H9 (cell line): ENCODE measurements at regions not wholly inside any gene's neighbourhood (a gene's known extent, or its start where the extent isn't known, plus 50 kb on each side); places are given as distances from the start of the nearest gene placed in this dataset.

Source experiments
- DNase-seq: peaks from one replicate; pipeline ENCODE4 v3.0.0-alpha.2; 2017
- H2AFZ ChIP-seq: one replicate; pipeline ENCODE4 v1.6.1; 2013; ENCODE audit warnings: mild to moderate bottlenecking, low read length, control low read depth, moderate library complexity
- H2AK5ac ChIP-seq: 2 replicates; pipeline ENCODE4 v1.6.1; 2013; ENCODE audit warnings: low read length, control low read depth, mixed read lengths; ENCODE audit not compliant: insufficient read length
- H2BK120ac ChIP-seq: one replicate; pipeline ENCODE4 v1.6.1; 2013; ENCODE audit warnings: low read depth, mild to moderate bottlenecking, low read length, control low read depth, inconsistent platforms; ENCODE audit not compliant: poor library complexity, severe bottlenecking
- H2BK12ac ChIP-seq: 2 replicates; pipeline ENCODE4 v1.6.1; 2013; ENCODE audit warnings: low read length, control low read depth, mixed read lengths, low read depth; ENCODE audit not compliant: insufficient read length
- H2BK15ac ChIP-seq: 2 replicates; pipeline ENCODE4 v1.6.1; 2013; ENCODE audit warnings: low read depth, low read length, control low read depth
- H2BK20ac ChIP-seq: one replicate; pipeline ENCODE4 v1.6.1; 2013; ENCODE audit warnings: low read depth, mild to moderate bottlenecking, low read length, control low read depth, inconsistent platforms; ENCODE audit not compliant: poor library complexity, severe bottlenecking
- H2BK5ac ChIP-seq: 2 replicates; pipeline ENCODE4 v1.6.1; 2013; ENCODE audit warnings: low read length, control low read depth, mixed read lengths; ENCODE audit not compliant: insufficient read length
- H3K14ac ChIP-seq: 2 replicates; pipeline ENCODE4 v1.6.1; 2013; ENCODE audit warnings: low read length, control low read depth; ENCODE audit not compliant: insufficient read depth
- H3K18ac ChIP-seq: 2 replicates; pipeline ENCODE4 v1.6.1; 2013; ENCODE audit warnings: low read depth, mild to moderate bottlenecking, mixed read lengths, low read length, control low read depth; ENCODE audit not compliant: insufficient read length
- H3K23ac ChIP-seq: 2 replicates; pipeline ENCODE4 v1.6.1; 2013; ENCODE audit warnings: low read length, control low read depth, mixed read lengths, low read depth; ENCODE audit not compliant: insufficient read length
- H3K23me2 ChIP-seq: 2 replicates; pipeline ENCODE4 v1.6.1; 2013; ENCODE audit warnings: low read depth, mild to moderate bottlenecking, mixed read lengths, low read length, control low read depth; ENCODE audit not compliant: insufficient read length, poor library complexity, severe bottlenecking
- H3K27ac ChIP-seq: 2 replicates; pipeline ENCODE4 v1.5.1; 2013; ENCODE audit warnings: low read length, control low read depth, mixed read lengths, low read depth; ENCODE audit not compliant: insufficient read length
- H3K27me3 ChIP-seq: 2 replicates; pipeline ENCODE4 v1.6.1; 2013; ENCODE audit warnings: low read length, control low read depth, inconsistent platforms; ENCODE audit not compliant: insufficient read depth
- H3K4ac ChIP-seq: 2 replicates; pipeline ENCODE4 v1.6.1; 2013; ENCODE audit warnings: low read depth, mild to moderate bottlenecking, control low read depth, inconsistent platforms, low read length, moderate library complexity
- H3K4me1 ChIP-seq: 2 replicates; pipeline ENCODE4 v1.6.1; 2013; ENCODE audit warnings: low read length, control low read depth, inconsistent platforms; ENCODE audit not compliant: insufficient read depth
- H3K4me2 ChIP-seq: 2 replicates; pipeline ENCODE4 v1.6.1; 2013; ENCODE audit warnings: low read length, control low read depth, mixed read lengths; ENCODE audit not compliant: insufficient read length, insufficient read depth
- H3K56ac ChIP-seq: 2 replicates; pipeline ENCODE4 v1.6.1; 2013; ENCODE audit warnings: low read depth, mild to moderate bottlenecking, mixed read lengths, low read length, control low read depth; ENCODE audit not compliant: insufficient read length
- H3K79me1 ChIP-seq: 2 replicates; pipeline ENCODE4 v1.6.1; 2013; ENCODE audit warnings: low read depth, mild to moderate bottlenecking, moderate library complexity, low read length, control low read depth, inconsistent platforms; ENCODE audit not compliant: insufficient read depth, poor library complexity, severe bottlenecking
- H3K79me2 ChIP-seq: 2 replicates; pipeline ENCODE4 v1.6.1; 2013; ENCODE audit warnings: low read length, control low read depth, inconsistent platforms; ENCODE audit not compliant: insufficient read depth
- H3K9ac ChIP-seq: 2 replicates; pipeline ENCODE4 v1.6.1; 2013; ENCODE audit warnings: low read length, control low read depth, mixed read lengths; ENCODE audit not compliant: insufficient read length; ENCODE audit errors: extremely low read depth
- H3K9me3 ChIP-seq: one replicate; pipeline ENCODE4 v1.6.1; 2013; ENCODE audit warnings: low read depth, low read length, inconsistent platforms; ENCODE audit not compliant: control insufficient read depth
- H3T11ph ChIP-seq: one replicate; pipeline ENCODE4 v1.6.1; 2013; ENCODE audit warnings: mild to moderate bottlenecking, low read length, control low read depth, inconsistent platforms
- H4K20me1 ChIP-seq: one replicate; pipeline ENCODE4 v1.6.1; 2013; ENCODE audit not compliant: control insufficient read depth, insufficient read length, insufficient read depth
- H4K5ac ChIP-seq: 2 replicates; pipeline ENCODE4 v1.6.1; 2013; ENCODE audit warnings: low read depth, mild to moderate bottlenecking, mixed read lengths, low read length, control low read depth; ENCODE audit not compliant: insufficient read length
- H4K8ac ChIP-seq: replicated peaks from 2 replicates; pipeline ENCODE4 v1.6.1; 2013; ENCODE audit warnings: low read length, control low read depth, mixed read lengths, low read depth; ENCODE audit not compliant: insufficient read length
- H4K91ac ChIP-seq: 2 replicates; pipeline ENCODE4 v1.6.1; 2013; ENCODE audit warnings: low read depth, mild to moderate bottlenecking, moderate library complexity, mixed read lengths, low read length, control low read depth; ENCODE audit not compliant: insufficient read length
- H3K27ac Mint-ChIP-seq, 3 experiments: 2 replicates in 2 of 3; 3 replicates in 1 of 3; pipeline ENCODE4 v1.8.0; 2020 to 2021; ENCODE audit warnings: mixed read lengths in 3 of 3, mild to moderate bottlenecking in 1 of 3, moderate library complexity in 1 of 3
- H3K27me3 Mint-ChIP-seq: 2 replicates; pipeline ENCODE4 v1.8.0; 2021; ENCODE audit warnings: low read depth, mild to moderate bottlenecking, moderate library complexity, mixed read lengths
- H3K36me3 Mint-ChIP-seq, 3 experiments: 2 replicates in 2 of 3; 3 replicates in 1 of 3; pipeline ENCODE4 v1.8.0; 2020 to 2021; ENCODE audit warnings: low read depth in 3 of 3, mixed read lengths in 3 of 3; ENCODE audit not compliant: insufficient read depth in 1 of 3
- H3K4me1 Mint-ChIP-seq, 2 experiments: 2 replicates each; pipeline ENCODE4 v1.8.0; 2020; ENCODE audit warnings: mixed read lengths in 2 of 2
- H3K4me3 Mint-ChIP-seq, 2 experiments: 2 replicates in 1 of 2; 3 replicates in 1 of 2; pipeline ENCODE4 v1.8.0; 2020 to 2021; ENCODE audit warnings: mild to moderate bottlenecking in 2 of 2, mixed read lengths in 2 of 2, moderate library complexity in 1 of 2
- H3K9me3 Mint-ChIP-seq, 2 experiments: 2 replicates in 1 of 2; 3 replicates in 1 of 2; pipeline ENCODE4 v1.8.0; 2020; ENCODE audit warnings: mild to moderate bottlenecking in 2 of 2, mixed read lengths in 2 of 2, moderate library complexity in 1 of 2
- WGBS: extraction: QIAGEN DNeasy Blood & Tissue Kit; methylation state at CpG from one replicate; pipeline ENCODE4 v1.1.7; 2013; ENCODE audit warnings: missing lambda C conversion rate, low lambda C conversion rate, mixed read lengths; ENCODE audit not compliant: insufficient read length; ENCODE audit errors: extremely low coverage; 5-methylcytosine and 5-hydroxymethylcytosine counted together
- TF ChIP-seq, protein P1 (sequence below): fragments of 200-600 bp; sonication (generic); conservative IDR thresholded peaks from 3 replicates; pipeline ENCODE4 v1.8.0; 2021; ENCODE audit warnings: antibody characterized with exemption, mild to moderate bottlenecking

GRCh38 chr7:116083796-116084195 lies 53.2 kb upstream of the TFEC start:
- H2BK5ac ChIP-seq = no peak overlapping the region

More at GRCh38 chr7:116083796-116084195, 53.2 kb upstream of the TFEC start:
- no peak overlapping the region for H3K4ac ChIP-seq
- no peaks in the 10 kb centered on the region for H3K27me3 ChIP-seq
- no peak overlapping the region for H2BK12ac ChIP-seq
- no peak overlapping the region for H3K56ac ChIP-seq
- H3K18ac ChIP-seq = no peak overlapping the region
- no peak overlapping the region for H4K8ac ChIP-seq
- no peak overlapping the region for H3K4me3 Mint-ChIP-seq
- H3K4me1 ChIP-seq = no peaks in the 10 kb centered on the region
- H4K20me1 ChIP-seq = no peaks in the 10 kb centered on the region
- H2BK120ac ChIP-seq = no peak overlapping the region
- H3K9ac ChIP-seq = no peak overlapping the region
- H3T11ph ChIP-seq = no peak overlapping the region
- H3K4me2 ChIP-seq = no peak overlapping the region
- no CpG with 5 or more reads among the region's 2 CpGs for WGBS
- H3K4me1 Mint-ChIP-seq = peaks cover 5 to 16% of the 10 kb centered on the region in 2 experiments
- H2AFZ ChIP-seq = no peak overlapping the region
- H2BK20ac ChIP-seq = no peak overlapping the region
- no peaks in the 10 kb centered on the region for H3K79me1 ChIP-seq
- no peak overlapping the region for H2AK5ac ChIP-seq
- H4K91ac ChIP-seq = no peak overlapping the region
- no peak overlapping the region for H4K5ac ChIP-seq
- H3K14ac ChIP-seq = no peak overlapping the region
- no peak overlapping the region for H3K27ac Mint-ChIP-seq
- H3K27ac ChIP-seq = no peak overlapping the region
- no peaks in the 10 kb centered on the region for H3K23me2 ChIP-seq
- no peaks in the 10 kb centered on the region for H3K79me2 ChIP-seq
- no peak overlapping the region for H2BK15ac ChIP-seq
- H3K36me3 Mint-ChIP-seq = no peaks in the 10 kb centered on the region; a peak in 1 of 7 replicates
- H3K9me3 Mint-ChIP-seq = no peaks in the 10 kb centered on the region; a peak in 4 of 5 replicates
- TF ChIP-seq, protein P1, sequence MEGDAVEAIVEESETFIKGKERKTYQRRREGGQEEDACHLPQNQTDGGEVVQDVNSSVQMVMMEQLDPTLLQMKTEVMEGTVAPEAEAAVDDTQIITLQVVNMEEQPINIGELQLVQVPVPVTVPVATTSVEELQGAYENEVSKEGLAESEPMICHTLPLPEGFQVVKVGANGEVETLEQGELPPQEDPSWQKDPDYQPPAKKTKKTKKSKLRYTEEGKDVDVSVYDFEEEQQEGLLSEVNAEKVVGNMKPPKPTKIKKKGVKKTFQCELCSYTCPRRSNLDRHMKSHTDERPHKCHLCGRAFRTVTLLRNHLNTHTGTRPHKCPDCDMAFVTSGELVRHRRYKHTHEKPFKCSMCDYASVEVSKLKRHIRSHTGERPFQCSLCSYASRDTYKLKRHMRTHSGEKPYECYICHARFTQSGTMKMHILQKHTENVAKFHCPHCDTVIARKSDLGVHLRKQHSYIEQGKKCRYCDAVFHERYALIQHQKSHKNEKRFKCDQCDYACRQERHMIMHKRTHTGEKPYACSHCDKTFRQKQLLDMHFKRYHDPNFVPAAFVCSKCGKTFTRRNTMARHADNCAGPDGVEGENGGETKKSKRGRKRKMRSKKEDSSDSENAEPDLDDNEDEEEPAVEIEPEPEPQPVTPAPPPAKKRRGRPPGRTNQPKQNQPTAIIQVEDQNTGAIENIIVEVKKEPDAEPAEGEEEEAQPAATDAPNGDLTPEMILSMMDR = no peak
- no peaks in the 10 kb centered on the region for H3K9me3 ChIP-seq
- H3K27me3 Mint-ChIP-seq = no peaks in the 10 kb centered on the region
- H3K23ac ChIP-seq = no peak overlapping the region
- DNase-seq = no peak
